UCSD-AML1 (cell line): ENCODE measurements at regions not wholly inside any gene's neighbourhood (a gene's known extent, or its start where the extent isn't known, plus 50 kb on each side); places are given as distances from the start of the nearest gene placed in this dataset.

Experiments used
- DNase-seq: peaks from one replicate; lab custom pipeline; 2025; ENCODE audit not compliant: unreplicated experiment; lab: John Stamatoyannopoulos, UW

GRCh38 chr7:117929237-117929636, 56.0 kb upstream of the CTTNBP2 start:
- no peak for DNase-seq

GRCh38 chr7:117931314-117931713, 58.1 kb upstream of the CTTNBP2 start:
- DNase-seq = no peak

GRCh38 chr7:117937049-117937752, 64.0 kb upstream of the CTTNBP2 start:
- no peak for DNase-seq

GRCh38 chr7:117937753-117938483, 64.7 kb upstream of the CTTNBP2 start:
- DNase-seq = no peak

- DNase-seq = no peak
Measured at GRCh38 chr7:117941138-117941810, 68.0 kb upstream of the CTTNBP2 start.

GRCh38 chr7:117942780-117943179, 69.5 kb upstream of the CTTNBP2 start:
- DNase-seq = no peak

- no peak for DNase-seq
Measured at GRCh38 chr7:117944886-117945285, 71.6 kb upstream of the CTTNBP2 start.

- no peak for DNase-seq
Measured at GRCh38 chr7:117946151-117946633, 73.0 kb upstream of the CTTNBP2 start.

GRCh38 chr7:117949232-117949631, 76.0 kb upstream of the CTTNBP2 start:
- peak; percentile 5 for DNase-seq

- DNase-seq = peak; percentile 11
Measured at GRCh38 chr7:117950601-117951260, 77.5 kb upstream of the CTTNBP2 start.

GRCh38 chr7:117951285-117951684, 78.0 kb upstream of the CTTNBP2 start:
- no peak for DNase-seq

GRCh38 chr7:117951691-117952280, 78.5 kb upstream of the CTTNBP2 start:
- DNase-seq = no peak

- no peak for DNase-seq
Measured at GRCh38 chr7:117955046-117955445, 81.8 kb upstream of the CTTNBP2 start.

GRCh38 chr7:117960351-117960750, 87.1 kb upstream of the CTTNBP2 start:
- no peak for DNase-seq

GRCh38 chr7:117961235-117961634, 88.0 kb upstream of the CTTNBP2 start:
- DNase-seq = no peak

- no peak for DNase-seq
Measured at GRCh38 chr7:117962366-117962994, 89.2 kb upstream of the CTTNBP2 start.

- DNase-seq = no peak
Measured at GRCh38 chr7:117963264-117964197, 90.3 kb upstream of the CTTNBP2 start.

GRCh38 chr7:117970801-117971200, 97.6 kb upstream of the CTTNBP2 start:
- no peak for DNase-seq

GRCh38 chr7:117971556-117972244, 98.5 kb upstream of the CTTNBP2 start:
- no peak for DNase-seq
